ENCODE measurements at regions not wholly inside any gene's neighbourhood (a gene's known extent, or its start where the extent isn't known, plus 50 kb on each side); places are given as distances from the start of the nearest gene placed in this dataset.
"Not testable (repeated sequence)": the region's sequence is repeated elsewhere in the genome, so short reads cannot be mapped to it uniquely, and the experiment has no call there.

GRCh38 chr7:23887660-23888059 is 177.6 kb downstream of the STK31 start:
- no peak for DNase-seq

GRCh38 chr7:23888958-23889357 is 178.9 kb downstream of the STK31 start:
- DNase-seq: no peak

GRCh38 chr7:23889566-23889965 is 179.5 kb downstream of the STK31 start:
- DNase-seq: no peak

- no peak for DNase-seq
Observed at GRCh38 chr7:23892019-23892418, 182.0 kb downstream of the STK31 start.

- no peak for DNase-seq
Observed at GRCh38 chr7:23893176-23893941, 183.3 kb downstream of the STK31 start.

GRCh38 chr7:23893942-23894891 is 184.2 kb downstream of the STK31 start:
- DNase-seq: no peak

GRCh38 chr7:23894892-23895569 is 185.0 kb downstream of the STK31 start:
- DNase-seq: no peak

- DNase-seq: no peak
Observed at GRCh38 chr7:23895666-23896096, 185.7 kb downstream of the STK31 start.

GRCh38 chr7:23898619-23899018 is 188.6 kb downstream of the STK31 start:
- DNase-seq: no peak

- not testable (repeated sequence) for DNase-seq
Observed at GRCh38 chr7:23904901-23905300, 194.9 kb downstream of the STK31 start.

- no peak for DNase-seq
Observed at GRCh38 chr7:23907012-23907411, 197.0 kb downstream of the STK31 start.

- no peak for DNase-seq
Observed at GRCh38 chr7:23909426-23909825, 199.4 kb downstream of the STK31 start.

GRCh38 chr7:23912065-23912464 is 202.0 kb downstream of the STK31 start:
- DNase-seq: no peak

- no peak for DNase-seq
Observed at GRCh38 chr7:23913016-23913415, 203.0 kb downstream of the STK31 start.

- DNase-seq: no peak
Observed at GRCh38 chr7:23915236-23915635, 205.2 kb downstream of the STK31 start.

- DNase-seq: no peak
Observed at GRCh38 chr7:23918286-23918685, 208.3 kb downstream of the STK31 start.

GRCh38 chr7:23918856-23919255 is 208.8 kb downstream of the STK31 start:
- DNase-seq: no peak

GRCh38 chr7:23925088-23925487 is 215.1 kb downstream of the STK31 start:
- no peak for DNase-seq

- DNase-seq: no peak
Observed at GRCh38 chr7:23927709-23928417, 217.8 kb downstream of the STK31 start.

- no peak for DNase-seq
Observed at GRCh38 chr7:23928418-23928775, 218.4 kb downstream of the STK31 start.

GRCh38 chr7:23930312-23930711 is 220.3 kb downstream of the STK31 start:
- no peak for DNase-seq

GRCh38 chr7:23931633-23932032 is 221.6 kb downstream of the STK31 start:
- DNase-seq: no peak

GRCh38 chr7:23938215-23938614 is 228.2 kb downstream of the STK31 start:
- DNase-seq: no peak
